Hepatocyte (in vitro differentiated cells): ENCODE measurements at regions not wholly inside any gene's neighbourhood (a gene's known extent, or its start where the extent isn't known, plus 50 kb on each side); places are given as distances from the start of the nearest gene placed in this dataset.

ENCODE experiments used
- EZH2 ChIP-seq: fragments of 200-600 bp; sonication (generic); IDR thresholded peaks from 2 replicates; pipeline ENCODE4 v1.6.1; 2016; ENCODE audit warnings: antibody characterized with exemption, mild to moderate bottlenecking, borderline replicate concordance
- TF ChIP-seq, protein P1 (sequence below): fragments of 200-600 bp; sonication (generic); IDR thresholded peaks from 2 replicates; pipeline ENCODE4 v1.5.1; 2016; ENCODE audit warnings: antibody characterized with exemption, mild to moderate bottlenecking; ENCODE audit not compliant: poor library complexity

DNA sequence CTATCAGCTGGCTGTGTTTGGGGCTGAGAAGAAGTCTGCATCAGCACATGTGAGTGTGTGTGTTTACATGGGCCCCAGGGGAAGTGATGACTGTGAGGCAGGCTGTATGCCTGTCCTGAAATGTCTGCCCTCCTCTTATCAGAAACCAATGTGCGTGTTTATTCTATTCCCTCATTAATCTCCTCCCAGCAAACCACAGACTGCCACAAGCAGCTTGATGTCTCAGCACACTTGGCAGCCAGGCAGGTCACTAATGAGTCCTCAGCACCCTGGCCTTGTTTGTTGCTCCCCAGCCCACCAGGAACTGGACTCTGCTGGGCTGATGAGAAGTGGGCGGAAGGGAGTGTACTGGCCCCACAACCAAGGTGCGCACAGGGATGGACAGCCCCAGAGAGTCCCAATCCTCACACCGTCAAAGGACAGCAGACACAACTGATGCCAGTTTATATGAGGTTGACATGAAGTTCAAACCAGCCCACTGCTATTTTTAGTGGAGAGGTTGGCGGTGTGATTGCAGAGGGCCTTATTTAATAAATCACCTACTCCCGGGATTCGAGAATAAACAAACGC lies 225.8 kb downstream of the ETS1 start:
- TF ChIP-seq, protein P1, sequence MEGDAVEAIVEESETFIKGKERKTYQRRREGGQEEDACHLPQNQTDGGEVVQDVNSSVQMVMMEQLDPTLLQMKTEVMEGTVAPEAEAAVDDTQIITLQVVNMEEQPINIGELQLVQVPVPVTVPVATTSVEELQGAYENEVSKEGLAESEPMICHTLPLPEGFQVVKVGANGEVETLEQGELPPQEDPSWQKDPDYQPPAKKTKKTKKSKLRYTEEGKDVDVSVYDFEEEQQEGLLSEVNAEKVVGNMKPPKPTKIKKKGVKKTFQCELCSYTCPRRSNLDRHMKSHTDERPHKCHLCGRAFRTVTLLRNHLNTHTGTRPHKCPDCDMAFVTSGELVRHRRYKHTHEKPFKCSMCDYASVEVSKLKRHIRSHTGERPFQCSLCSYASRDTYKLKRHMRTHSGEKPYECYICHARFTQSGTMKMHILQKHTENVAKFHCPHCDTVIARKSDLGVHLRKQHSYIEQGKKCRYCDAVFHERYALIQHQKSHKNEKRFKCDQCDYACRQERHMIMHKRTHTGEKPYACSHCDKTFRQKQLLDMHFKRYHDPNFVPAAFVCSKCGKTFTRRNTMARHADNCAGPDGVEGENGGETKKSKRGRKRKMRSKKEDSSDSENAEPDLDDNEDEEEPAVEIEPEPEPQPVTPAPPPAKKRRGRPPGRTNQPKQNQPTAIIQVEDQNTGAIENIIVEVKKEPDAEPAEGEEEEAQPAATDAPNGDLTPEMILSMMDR: no peak
- no peak for TF ChIP-seq EZH2
